HG03521 (cell line): ENCODE measurements at regions not wholly inside any gene's neighbourhood (a gene's known extent, or its start where the extent isn't known, plus 50 kb on each side); places are given as distances from the start of the nearest gene placed in this dataset.

Experiments used
- ATAC-seq: cut with Tn5 transposase; IDR thresholded peaks from one replicate; pipeline ENCODE4 v1.9.1; 2021; ENCODE audit warnings: mild to moderate bottlenecking, moderate library complexity; ENCODE audit not compliant: unreplicated experiment

- no peak for ATAC-seq
These were observed 49.9 kb upstream of the TAF1B start for GRCh38 chr2:9793156-9793917.
